H54 (cell line): ENCODE measurements at regions not wholly inside any gene's neighbourhood (a gene's known extent, or its start where the extent isn't known, plus 50 kb on each side); places are given as distances from the start of the nearest gene placed in this dataset.

ENCODE experiments used
- DNase-seq: peaks from one replicate; pipeline ENCODE4 v3.0.0; 2011; ENCODE audit warnings: low spot score, mixed read lengths; ENCODE audit not compliant: insufficient read length
- FAIRE-seq: peaks from 3 replicates; lab custom pipeline; 2011; peaks lifted over from hg19 to GRCh38; lab: Jason Lieb, UNC
- POLR2A ChIP-seq: IDR thresholded peaks from 2 replicates; pipeline ENCODE4 v1.6.1; 2011; ENCODE audit warnings: low read depth, mild to moderate bottlenecking, low read length

DNA sequence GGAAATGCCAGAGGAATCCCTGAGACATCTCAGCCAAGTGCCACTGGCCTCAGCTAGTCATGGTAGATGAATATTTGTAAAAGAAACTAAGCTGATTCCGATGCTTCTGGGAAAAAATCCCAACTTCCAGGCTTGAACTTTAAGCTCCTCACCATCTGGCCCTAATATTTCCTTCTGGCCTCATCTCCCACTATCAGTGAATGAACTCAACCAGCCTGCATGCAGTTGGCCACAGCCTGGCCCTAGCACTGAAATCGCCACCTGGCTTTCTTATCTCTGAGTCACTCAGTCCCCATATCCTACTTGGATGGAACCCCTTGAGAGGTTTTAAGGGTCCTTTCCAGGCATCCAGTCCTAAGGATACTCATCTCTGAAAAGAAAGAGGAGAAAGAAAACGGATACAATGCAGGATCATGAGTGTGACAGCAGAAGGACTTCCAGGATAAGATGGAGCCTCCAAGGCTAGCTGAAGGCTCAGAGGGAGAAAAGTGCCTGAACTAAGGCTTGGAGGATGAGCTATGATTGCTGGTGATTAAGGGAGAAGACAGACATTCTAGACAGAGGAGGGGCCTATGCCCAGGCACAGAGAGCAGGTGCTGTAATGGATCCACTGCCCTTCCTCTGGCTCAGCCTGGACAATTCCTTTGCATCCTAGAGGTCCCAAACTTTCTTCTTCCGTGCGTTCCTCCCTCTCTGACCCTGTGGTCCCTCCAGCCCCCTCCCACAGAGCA is 141.5 kb upstream of the MYCN start:
- DNase-seq, result no peak
- no peak for FAIRE-seq
- no peak for TF ChIP-seq POLR2A

DNA sequence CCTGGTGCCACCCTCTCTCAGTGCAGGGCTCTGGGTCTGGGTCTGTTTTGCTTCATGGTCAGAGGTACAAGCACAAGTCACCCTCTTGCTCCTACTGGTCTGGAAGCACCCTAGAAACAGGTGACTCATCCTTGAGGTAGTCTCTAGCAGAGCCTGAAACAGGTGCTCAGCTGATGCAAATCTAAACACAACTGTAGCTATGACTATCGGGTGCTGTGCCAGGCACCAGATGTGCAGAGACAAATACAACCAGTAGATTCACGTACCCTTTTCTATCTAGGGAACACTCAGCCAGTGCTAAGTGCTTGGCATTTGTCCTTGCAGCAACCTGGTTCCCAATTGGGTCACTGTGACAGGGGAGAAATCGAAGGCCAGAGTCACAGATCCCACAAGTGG is 140.9 kb upstream of the MYCN start:
- DNase-seq (no peak), FAIRE-seq (no peak)
- no peak for TF ChIP-seq POLR2A

DNA sequence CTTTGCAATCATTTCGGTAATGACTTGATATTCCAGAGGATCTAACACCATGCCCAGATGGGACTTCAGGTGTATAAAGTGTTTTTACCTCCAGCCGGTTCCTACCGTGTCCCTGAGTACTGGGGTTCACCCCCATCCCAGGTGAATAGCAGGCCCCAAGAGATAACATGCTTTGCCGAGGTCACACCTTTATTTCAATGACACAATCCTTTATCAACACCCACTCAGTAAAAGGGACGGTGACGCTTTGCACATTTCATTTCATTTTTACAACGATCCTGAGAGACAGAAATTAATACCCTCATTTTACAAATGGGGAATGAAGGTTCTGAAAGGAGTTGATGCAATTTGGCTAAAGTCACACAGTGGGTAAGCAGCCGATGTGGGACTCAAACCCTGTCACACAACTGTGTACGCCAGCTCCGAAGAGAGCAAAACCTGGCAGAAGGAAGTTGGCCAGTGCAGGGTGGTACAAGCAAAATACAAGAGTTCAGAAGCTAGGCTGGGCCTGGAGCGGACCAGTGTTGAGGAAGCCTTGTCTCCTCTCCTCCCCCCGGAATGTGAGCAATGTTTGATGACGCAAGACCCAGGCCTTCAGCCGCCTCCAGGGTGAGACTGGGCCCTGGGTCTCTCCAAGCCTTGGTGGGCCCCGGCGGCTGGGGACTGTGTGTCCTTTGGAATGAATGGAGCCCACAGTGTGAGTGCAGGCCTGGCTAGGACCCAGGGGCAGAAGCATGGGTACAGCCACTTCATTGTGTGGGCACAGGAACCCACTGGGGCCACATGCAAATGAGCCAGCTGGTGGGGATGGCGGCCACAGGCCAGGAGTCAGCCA is 139.6 kb upstream of the MYCN start:
- no peak for TF ChIP-seq POLR2A
- FAIRE-seq (no peak), DNase-seq (no peak)

DNA sequence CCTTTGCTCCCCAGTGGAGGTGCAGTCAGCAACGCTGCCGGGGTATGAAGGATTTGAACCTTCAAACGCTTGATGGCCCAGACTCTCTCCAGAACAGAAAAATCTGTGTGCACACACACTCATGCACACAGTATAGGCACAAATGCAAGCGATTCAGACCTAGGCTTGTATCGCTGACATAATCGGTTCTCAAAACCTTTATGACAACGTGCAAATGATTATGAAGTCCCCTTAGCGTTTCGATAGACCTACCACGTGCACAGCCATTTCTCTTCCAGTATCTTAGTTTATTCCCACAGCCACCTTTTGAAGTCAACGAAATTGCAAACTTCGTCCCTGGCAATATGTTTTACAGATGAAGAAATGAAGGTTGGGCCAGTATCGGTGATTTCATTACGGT is 138.9 kb upstream of the MYCN start:
- FAIRE-seq (no peak), DNase-seq (no peak)
- no peak for TF ChIP-seq POLR2A

DNA sequence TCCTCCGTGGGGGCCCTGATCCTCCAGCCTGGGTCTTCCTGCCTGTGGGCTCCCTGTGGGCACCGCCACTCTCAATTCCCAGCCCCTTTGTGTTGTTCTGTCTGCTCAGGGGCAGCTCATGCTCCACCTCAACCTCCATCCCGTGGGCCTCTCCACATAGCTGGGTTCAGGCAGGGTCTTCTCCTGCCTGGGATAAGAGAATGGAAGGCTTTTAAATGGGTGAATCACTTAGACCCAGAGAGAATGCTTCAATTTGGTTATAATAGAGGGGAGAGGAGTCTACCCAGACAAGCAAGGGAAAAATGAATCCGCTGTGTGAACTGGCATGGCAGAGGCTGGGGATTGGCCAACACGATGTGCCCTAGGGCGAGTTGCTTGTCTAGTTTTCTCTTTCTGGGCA is 138.4 kb upstream of the MYCN start:
- no peak for TF ChIP-seq POLR2A
- FAIRE-seq, result no peak
- DNase-seq, result no peak

DNA sequence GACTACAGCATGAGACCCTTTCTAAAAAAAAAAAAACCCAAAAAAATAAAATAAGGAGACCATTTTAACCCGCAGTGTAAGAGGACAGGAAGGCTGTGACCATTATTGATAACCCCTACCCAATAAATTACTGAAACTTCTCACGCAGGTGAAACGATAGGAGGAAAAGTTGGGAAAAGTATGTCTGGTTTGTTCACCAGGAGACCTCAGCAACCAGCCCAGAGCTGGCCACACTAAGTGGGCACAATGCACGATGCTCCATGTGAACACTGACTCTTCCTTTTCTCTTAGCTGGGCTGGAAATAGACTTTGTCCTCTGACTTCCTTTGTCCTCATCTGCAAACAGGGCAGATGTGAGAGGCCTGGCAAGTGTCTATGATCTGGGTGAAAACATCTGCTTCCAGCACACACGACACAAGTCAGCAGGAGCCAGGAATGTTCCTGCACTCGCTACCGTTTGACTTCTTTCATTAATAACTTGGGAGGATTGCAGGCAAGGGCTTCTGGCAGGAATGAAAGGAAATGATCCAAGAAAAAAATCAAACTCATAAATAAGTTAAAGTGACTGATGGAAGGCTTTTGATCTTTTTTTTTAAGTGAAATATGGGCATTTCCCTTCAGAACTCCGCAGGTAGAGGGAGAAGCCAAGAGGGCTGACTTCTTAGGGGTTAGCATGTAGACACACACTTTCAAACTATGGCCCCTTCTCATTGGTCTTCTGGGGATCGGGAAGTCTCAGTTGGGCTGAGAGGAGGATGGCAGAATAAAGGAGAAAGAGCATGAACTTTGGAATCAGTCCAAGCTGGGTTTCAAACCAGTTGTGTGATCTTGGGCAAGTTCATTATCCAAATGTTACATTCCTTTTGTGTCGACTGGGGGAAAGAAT is 137.4 kb upstream of the MYCN start:
- no peak for FAIRE-seq
- no peak for TF ChIP-seq POLR2A
- DNase-seq, result no peak

DNA sequence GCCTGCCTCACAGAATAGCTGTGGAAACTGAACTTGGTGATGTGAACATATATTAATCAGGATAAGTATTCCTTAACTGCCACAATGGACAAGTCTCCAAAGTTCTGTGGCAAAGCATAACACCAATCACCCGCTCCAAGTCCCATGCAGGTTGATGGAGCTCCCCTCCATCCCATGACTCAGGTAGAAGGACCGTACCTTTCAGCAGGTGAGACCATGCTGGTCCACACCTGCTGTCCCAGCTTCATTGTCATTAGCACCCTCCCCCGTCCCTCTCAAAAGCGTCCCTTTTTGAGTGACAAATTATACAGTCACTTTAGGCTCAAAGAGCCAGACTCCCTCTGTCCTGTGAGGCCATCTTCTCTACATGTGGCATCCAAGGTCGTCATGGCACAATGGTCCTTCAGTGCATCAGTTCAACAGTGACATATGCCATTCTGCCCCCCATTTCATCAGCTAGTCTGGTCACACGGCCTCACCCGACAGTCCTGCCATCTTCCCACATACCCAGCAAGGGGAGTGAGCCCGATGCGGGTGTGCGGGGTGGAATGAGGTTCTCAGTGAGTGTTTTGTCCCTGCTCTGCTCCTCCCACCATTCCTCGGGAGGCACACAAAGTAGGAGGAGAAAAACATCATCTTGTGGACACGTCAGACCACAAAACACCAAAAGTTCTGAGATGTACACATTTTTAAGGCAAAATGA is 136.7 kb upstream of the MYCN start:
- TF ChIP-seq POLR2A, result no peak
- no peak for FAIRE-seq
- DNase-seq, result no peak

DNA sequence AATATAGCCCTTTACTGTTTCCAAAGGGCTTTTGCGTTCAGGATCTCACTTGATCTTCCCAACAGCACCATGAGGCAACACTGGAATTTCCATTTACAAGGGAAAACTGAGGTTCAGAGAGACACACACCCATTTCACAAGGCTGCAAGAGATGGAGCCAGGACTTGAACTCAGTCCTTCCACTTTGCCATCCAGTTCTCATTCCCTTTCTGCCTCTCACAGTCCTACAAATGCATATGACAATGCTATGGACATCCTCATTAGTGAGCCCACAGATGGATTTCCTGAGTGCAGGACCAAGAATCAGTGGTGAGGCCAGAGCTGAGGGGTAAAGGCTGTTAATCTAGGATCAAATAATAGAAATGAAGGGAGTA is 136.1 kb upstream of the MYCN start:
- FAIRE-seq (no peak), DNase-seq (no peak)
- no peak for TF ChIP-seq POLR2A

DNA sequence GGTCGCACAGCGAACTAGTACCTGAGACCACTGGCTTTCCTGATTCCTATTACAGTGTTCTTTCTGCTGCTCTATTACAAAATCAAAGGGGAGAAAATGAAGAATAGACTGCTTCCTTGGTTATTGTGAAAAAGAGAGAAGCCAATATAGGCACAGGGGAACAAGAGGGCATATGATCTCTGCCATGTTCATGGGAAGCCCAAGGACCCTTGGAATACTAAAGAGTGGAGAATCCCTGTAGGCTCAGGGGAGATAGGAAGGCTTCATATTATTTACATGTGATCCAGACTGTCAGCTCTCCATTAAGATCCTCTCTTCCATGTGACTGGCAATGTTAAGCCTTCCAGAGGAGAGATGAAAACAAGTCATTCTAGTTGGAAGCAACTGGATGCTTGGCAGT is 135.7 kb upstream of the MYCN start:
- DNase-seq (no peak), FAIRE-seq (no peak)
- TF ChIP-seq POLR2A, result no peak

DNA sequence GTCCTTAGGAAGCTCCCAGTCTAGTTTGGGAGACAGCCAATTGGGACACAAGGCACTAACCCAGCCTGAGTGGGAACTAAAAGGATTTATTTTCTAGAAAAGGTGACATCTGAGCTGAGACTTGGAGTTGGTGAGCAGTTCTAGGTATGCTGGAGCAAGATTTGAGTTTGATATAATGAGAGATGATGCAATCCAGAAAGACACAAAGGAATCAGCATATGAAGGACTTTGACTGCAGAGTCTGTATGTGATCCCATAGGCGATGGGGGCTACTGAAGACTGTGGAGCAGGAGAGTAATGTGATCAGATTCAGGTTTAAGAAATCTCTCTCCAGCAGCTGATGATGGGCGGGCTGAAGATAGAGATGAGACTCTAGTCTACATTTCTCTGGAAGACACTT is 135.1 kb upstream of the MYCN start:
- DNase-seq (no peak), FAIRE-seq (no peak)
- no peak for TF ChIP-seq POLR2A

DNA sequence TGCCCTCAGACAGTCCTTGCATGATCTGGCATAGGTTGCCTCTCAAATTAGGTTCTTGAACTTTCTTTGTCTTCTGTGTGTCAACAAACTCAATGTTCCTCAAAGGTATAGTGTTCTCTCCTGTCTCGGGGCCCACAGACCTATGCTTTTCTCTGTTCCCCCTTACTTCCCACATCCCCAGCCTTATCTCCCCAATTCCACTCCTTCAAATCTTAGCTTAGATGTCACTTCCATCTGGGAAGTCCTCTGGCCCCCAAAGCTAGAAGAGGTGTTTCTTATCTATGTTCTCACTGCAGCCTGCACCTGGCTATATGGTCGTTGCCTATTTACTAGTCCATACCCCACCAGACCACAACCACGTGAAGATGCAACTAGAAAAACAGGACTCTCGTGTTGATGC is 134.6 kb upstream of the MYCN start:
- TF ChIP-seq POLR2A, result no peak
- FAIRE-seq (no peak), DNase-seq (no peak)

DNA sequence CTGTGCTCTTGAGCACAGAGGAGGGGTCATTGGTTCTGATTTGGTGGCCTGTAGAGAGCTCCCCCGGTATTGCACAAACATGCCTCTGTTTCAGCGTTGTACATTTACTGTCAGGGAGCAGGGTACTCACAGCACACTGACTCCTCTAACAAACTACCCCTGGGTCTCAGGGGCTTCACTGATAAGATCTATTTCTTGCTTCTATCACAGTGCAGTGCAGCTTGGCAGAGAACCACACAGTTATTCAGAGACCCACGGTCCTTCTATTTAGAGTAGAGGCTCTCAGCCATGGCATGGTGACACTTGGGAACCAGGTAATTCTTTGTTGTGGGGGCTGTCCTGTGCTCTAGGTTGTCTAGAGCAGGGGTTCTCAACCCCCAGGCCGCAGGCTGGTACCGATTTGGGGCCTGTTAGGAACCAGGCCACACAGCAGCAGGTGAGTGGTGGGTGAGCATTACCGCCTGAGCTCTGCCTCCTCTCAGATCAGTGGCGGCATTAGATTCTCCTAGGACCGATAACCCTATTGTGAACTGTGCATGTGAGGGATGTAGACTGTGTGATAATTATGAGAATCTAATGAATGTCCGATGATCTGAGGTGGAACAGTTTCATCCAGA is 133.4 kb upstream of the MYCN start:
- DNase-seq (no peak), FAIRE-seq (no peak)
- TF ChIP-seq POLR2A, result no peak
